ENCODE measurements at regions not wholly inside any gene's neighbourhood (a gene's known extent, or its start where the extent isn't known, plus 50 kb on each side); places are given as distances from the start of the nearest gene placed in this dataset.

DNA sequence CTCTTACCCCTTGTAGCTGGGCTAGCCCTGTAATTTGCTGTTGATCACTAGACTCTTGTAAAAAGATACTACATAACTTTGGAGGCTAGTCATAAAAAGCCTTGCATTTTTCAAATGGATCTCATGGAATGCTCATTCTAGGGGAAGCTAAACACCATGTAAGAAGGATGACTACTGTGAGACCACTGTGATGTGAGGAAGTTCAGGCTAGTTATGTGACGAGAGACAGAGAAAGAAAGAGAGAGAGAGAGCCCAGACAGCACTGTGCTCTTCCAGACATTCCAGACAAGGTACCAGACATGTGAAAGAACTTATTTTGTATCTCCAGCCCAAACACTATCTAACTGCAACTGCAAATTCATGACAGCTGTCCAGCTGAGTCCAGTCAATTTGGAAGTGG, 404.6 kb upstream of the PITX2 start:
- Histone ChIP-seq H3K4me1 (ENCODE audit: control insufficient read depth, insufficient read depth, low read length) (0 out of 2 replicates have a peak, but pooled peaks cover 4% of the 10 kb centered on the region), H3K4me3 (ENCODE audit: low read depth, low read length) (no peak overlapping the region)

GRCh38 chr4:111028795-111029194, 405.9 kb upstream of the PITX2 start:
- H3K4me3 ChIP-seq (ENCODE audit: low read depth, low read length): no peak overlapping the region
- no peaks in the 10 kb centered on the region for H3K27me3 ChIP-seq (ENCODE audit: control insufficient read depth, insufficient read depth, low read length)
- no peak overlapping the region for H3K9ac ChIP-seq (ENCODE audit: low read depth, low read length)
- H3K4me1 ChIP-seq (ENCODE audit: control insufficient read depth, insufficient read depth, low read length): 0 out of 2 replicates have a peak, but pooled peaks cover 4% of the 10 kb centered on the region
- H3K27ac ChIP-seq (ENCODE audit: low read depth, low read length): no peak overlapping the region
- H3K36me3 ChIP-seq (ENCODE audit: control insufficient read depth, insufficient read depth, low read length): no peaks in the 10 kb centered on the region
- no peaks in the 10 kb centered on the region for H3K9me3 ChIP-seq (ENCODE audit: control insufficient read depth, insufficient read depth, low read length)

More for the DNA sequence above, 404.6 kb upstream of the PITX2 start:
- Histone ChIP-seq H3K9me3 (ENCODE audit: control insufficient read depth, insufficient read depth, low read length) (no peaks in the 10 kb centered on the region), H3K36me3 (ENCODE audit: control insufficient read depth, insufficient read depth, low read length) (no peaks in the 10 kb centered on the region), H3K27ac (ENCODE audit: low read depth, low read length) (no peak overlapping the region), H3K9ac (ENCODE audit: low read depth, low read length) (no peak overlapping the region), H3K27me3 (ENCODE audit: control insufficient read depth, insufficient read depth, low read length) (no peaks in the 10 kb centered on the region)

- no peaks in the 10 kb centered on the region for H3K9me3 ChIP-seq (ENCODE audit: control insufficient read depth, insufficient read depth, low read length)
- H3K27ac ChIP-seq (ENCODE audit: low read depth, low read length): no peak overlapping the region
- H3K9ac ChIP-seq (ENCODE audit: low read depth, low read length): no peak overlapping the region
- no peak overlapping the region for H3K4me3 ChIP-seq (ENCODE audit: low read depth, low read length)
- H3K27me3 ChIP-seq (ENCODE audit: control insufficient read depth, insufficient read depth, low read length): no peaks in the 10 kb centered on the region
- H3K36me3 ChIP-seq (ENCODE audit: control insufficient read depth, insufficient read depth, low read length): no peaks in the 10 kb centered on the region
- 0 out of 2 replicates have a peak, but pooled peaks cover 8% of the 10 kb centered on the region for H3K4me1 ChIP-seq (ENCODE audit: control insufficient read depth, insufficient read depth, low read length)
Measured at GRCh38 chr4:111031001-111031579, 408.2 kb upstream of the PITX2 start.

DNA sequence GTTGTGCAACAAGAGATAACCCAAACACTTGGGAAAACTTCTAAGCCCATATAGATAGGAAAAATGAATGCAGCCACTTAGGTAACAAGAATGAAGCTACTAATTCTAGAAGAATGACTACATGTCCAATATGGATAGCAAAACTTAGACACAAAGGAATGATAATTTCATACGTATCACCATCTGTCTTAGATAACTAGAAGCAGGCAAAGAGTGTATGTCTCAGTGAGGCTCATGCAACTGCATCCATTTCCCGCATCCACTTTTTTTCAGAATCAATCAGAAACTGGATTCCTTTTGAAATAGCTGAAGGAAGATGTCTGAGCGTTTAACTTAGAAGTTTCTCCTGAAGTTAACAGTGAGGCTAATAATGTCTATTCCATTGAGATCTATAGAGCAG, 408.7 kb upstream of the PITX2 start:
- Histone ChIP-seq H3K9ac (ENCODE audit: low read depth, low read length) (no peak overlapping the region), H3K4me1 (ENCODE audit: control insufficient read depth, insufficient read depth, low read length) (0 out of 2 replicates have a peak, but pooled peaks cover 6% of the 10 kb centered on the region), H3K36me3 (ENCODE audit: control insufficient read depth, insufficient read depth, low read length) (no peaks in the 10 kb centered on the region)

DNA sequence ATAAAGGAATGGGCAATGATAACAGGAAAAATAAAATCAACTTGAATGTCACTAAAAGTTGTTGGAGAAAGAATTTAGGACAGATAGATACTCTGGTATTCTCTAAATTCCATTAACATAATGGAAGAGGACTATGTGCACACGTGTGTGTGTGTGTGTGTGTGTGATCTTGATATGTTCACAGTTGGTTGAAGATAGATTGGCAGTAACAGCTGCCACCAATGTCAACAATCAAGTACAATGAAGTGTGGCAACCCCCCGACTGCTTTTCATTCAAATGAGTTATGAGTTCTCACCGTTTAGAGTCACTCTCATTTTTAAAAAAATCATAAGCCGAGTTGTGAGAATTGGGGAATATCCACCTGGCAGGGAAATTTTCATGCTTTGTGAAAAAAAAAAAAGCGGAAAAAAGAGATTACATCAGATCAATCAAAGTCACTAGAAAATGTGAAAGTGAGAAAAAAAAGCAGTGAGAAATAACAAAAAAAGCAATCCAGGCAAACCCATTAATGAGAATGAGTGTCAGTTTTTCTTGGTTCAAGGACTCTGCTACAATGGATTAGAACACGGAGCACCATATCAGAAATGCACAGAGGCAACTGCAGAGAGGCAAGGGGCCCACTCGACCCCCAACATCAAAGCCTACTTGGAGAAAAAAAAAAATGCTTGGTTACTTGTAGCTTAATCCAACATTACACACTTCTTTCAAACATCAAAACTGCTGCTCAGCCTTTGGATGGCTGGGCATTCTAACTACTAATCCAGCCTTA, 414.9 kb upstream of the PITX2 start:
- H3K9ac ChIP-seq (ENCODE audit: low read depth, low read length): no peak overlapping the region
- peaks cover 14% of the 10 kb centered on the region; the same call in 1 of the 2 replicates for H3K4me1 ChIP-seq (ENCODE audit: control insufficient read depth, insufficient read depth, low read length)
- H3K27ac ChIP-seq (ENCODE audit: low read depth, low read length): no peak overlapping the region

More for the DNA sequence above, 408.7 kb upstream of the PITX2 start:
- Histone ChIP-seq H3K27me3 (ENCODE audit: control insufficient read depth, insufficient read depth, low read length) (no peaks in the 10 kb centered on the region), H3K27ac (ENCODE audit: low read depth, low read length) (no peak overlapping the region), H3K4me3 (ENCODE audit: low read depth, low read length) (no peak overlapping the region), H3K9me3 (ENCODE audit: control insufficient read depth, insufficient read depth, low read length) (no peaks in the 10 kb centered on the region)

GRCh38 chr4:111040904-111041303, 418.0 kb upstream of the PITX2 start:
- Histone ChIP-seq H3K9ac (ENCODE audit: low read depth, low read length) (no peak overlapping the region), H3K36me3 (ENCODE audit: control insufficient read depth, insufficient read depth, low read length) (no peaks in the 10 kb centered on the region), H3K4me3 (ENCODE audit: low read depth, low read length) (no peak overlapping the region), H3K27ac (ENCODE audit: low read depth, low read length) (no peak overlapping the region), H3K27me3 (ENCODE audit: control insufficient read depth, insufficient read depth, low read length) (no peaks in the 10 kb centered on the region), H3K4me1 (ENCODE audit: control insufficient read depth, insufficient read depth, low read length) (peaks cover 12% of the 10 kb centered on the region; the same call in 1 of the 2 replicates), H3K9me3 (ENCODE audit: control insufficient read depth, insufficient read depth, low read length) (no peaks in the 10 kb centered on the region)

More for the DNA sequence above, 414.9 kb upstream of the PITX2 start:
- no peaks in the 10 kb centered on the region for H3K36me3 ChIP-seq (ENCODE audit: control insufficient read depth, insufficient read depth, low read length)
- no peaks in the 10 kb centered on the region for H3K27me3 ChIP-seq (ENCODE audit: control insufficient read depth, insufficient read depth, low read length)
- no peak overlapping the region for H3K4me3 ChIP-seq (ENCODE audit: low read depth, low read length)
- no peaks in the 10 kb centered on the region for H3K9me3 ChIP-seq (ENCODE audit: control insufficient read depth, insufficient read depth, low read length)

DNA sequence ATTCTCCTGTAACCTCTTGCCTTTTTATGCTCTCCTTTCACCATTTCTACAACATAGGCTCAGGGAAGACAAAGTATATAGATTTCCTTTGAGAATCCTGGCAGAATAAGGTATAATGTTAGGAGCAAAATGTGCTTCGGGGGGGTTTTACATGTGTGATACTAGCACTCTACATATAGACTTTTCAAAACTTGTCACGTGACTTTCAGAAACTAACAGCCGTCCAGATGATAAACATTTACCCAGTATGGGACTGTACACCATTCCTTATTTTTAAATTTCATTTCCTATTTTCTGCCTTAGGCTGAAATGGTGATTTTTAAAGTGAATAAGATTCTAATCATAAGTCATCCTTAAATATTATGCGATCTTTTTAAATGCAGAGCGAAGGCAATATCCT, 420.4 kb upstream of the PITX2 start:
- Histone ChIP-seq H3K9ac (ENCODE audit: low read depth, low read length) (no peak overlapping the region), H3K9me3 (ENCODE audit: control insufficient read depth, insufficient read depth, low read length) (no peaks in the 10 kb centered on the region), H3K4me3 (ENCODE audit: low read depth, low read length) (no peak overlapping the region), H3K36me3 (ENCODE audit: control insufficient read depth, insufficient read depth, low read length) (no peaks in the 10 kb centered on the region), H3K4me1 (ENCODE audit: control insufficient read depth, insufficient read depth, low read length) (peaks cover 12% of the 10 kb centered on the region; the same call in 1 of the 2 replicates), H3K27me3 (ENCODE audit: control insufficient read depth, insufficient read depth, low read length) (no peaks in the 10 kb centered on the region), H3K27ac (ENCODE audit: low read depth, low read length) (no peak overlapping the region)

DNA sequence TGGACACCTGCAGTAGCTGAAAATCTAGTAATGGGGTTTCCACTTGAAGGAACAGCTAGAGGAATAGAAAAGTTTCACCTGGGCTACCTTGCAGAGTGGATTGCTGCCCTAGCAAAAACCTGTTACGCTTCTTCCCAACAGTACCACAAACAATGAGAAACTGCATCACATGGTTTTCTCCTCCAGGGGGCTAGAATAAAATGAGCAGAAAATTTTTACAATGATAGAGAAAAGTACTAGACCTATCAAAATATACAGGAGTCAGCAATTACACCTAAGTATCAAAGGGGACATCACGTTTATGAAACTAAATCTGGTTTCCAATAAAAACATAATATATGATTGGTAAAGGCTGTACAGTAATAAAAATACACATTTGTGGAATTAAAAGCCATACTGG, 423.1 kb upstream of the PITX2 start:
- H3K27me3 ChIP-seq (ENCODE audit: control insufficient read depth, insufficient read depth, low read length): no peaks in the 10 kb centered on the region
- H3K4me1 ChIP-seq (ENCODE audit: control insufficient read depth, insufficient read depth, low read length): peaks cover 12% of the 10 kb centered on the region; the same call in 1 of the 2 replicates
- no peaks in the 10 kb centered on the region for H3K9me3 ChIP-seq (ENCODE audit: control insufficient read depth, insufficient read depth, low read length)
- H3K36me3 ChIP-seq (ENCODE audit: control insufficient read depth, insufficient read depth, low read length): no peaks in the 10 kb centered on the region
- H3K27ac ChIP-seq (ENCODE audit: low read depth, low read length): no peak overlapping the region
- H3K4me3 ChIP-seq (ENCODE audit: low read depth, low read length): no peak overlapping the region
- no peak overlapping the region for H3K9ac ChIP-seq (ENCODE audit: low read depth, low read length)

GRCh38 chr4:111046811-111047210, 423.9 kb upstream of the PITX2 start:
- no peaks in the 10 kb centered on the region for H3K36me3 ChIP-seq (ENCODE audit: control insufficient read depth, insufficient read depth, low read length)
- H3K9ac ChIP-seq (ENCODE audit: low read depth, low read length): no peak overlapping the region
- no peak overlapping the region for H3K27ac ChIP-seq (ENCODE audit: low read depth, low read length)
- H3K27me3 ChIP-seq (ENCODE audit: control insufficient read depth, insufficient read depth, low read length): no peaks in the 10 kb centered on the region
- H3K9me3 ChIP-seq (ENCODE audit: control insufficient read depth, insufficient read depth, low read length): no peaks in the 10 kb centered on the region
- peaks cover 11% of the 10 kb centered on the region; the same call in 1 of the 2 replicates for H3K4me1 ChIP-seq (ENCODE audit: control insufficient read depth, insufficient read depth, low read length)
- no peak overlapping the region for H3K4me3 ChIP-seq (ENCODE audit: low read depth, low read length)

GRCh38 chr4:111048316-111048715, 425.4 kb upstream of the PITX2 start:
- Histone ChIP-seq H3K36me3 (ENCODE audit: control insufficient read depth, insufficient read depth, low read length) (no peaks in the 10 kb centered on the region), H3K27ac (ENCODE audit: low read depth, low read length) (no peak overlapping the region), H3K9me3 (ENCODE audit: control insufficient read depth, insufficient read depth, low read length) (no peaks in the 10 kb centered on the region), H3K4me1 (ENCODE audit: control insufficient read depth, insufficient read depth, low read length) (no peaks in the 10 kb centered on the region), H3K9ac (ENCODE audit: low read depth, low read length) (no peak overlapping the region), H3K27me3 (ENCODE audit: control insufficient read depth, insufficient read depth, low read length) (no peaks in the 10 kb centered on the region), H3K4me3 (ENCODE audit: low read depth, low read length) (no peak overlapping the region)

DNA sequence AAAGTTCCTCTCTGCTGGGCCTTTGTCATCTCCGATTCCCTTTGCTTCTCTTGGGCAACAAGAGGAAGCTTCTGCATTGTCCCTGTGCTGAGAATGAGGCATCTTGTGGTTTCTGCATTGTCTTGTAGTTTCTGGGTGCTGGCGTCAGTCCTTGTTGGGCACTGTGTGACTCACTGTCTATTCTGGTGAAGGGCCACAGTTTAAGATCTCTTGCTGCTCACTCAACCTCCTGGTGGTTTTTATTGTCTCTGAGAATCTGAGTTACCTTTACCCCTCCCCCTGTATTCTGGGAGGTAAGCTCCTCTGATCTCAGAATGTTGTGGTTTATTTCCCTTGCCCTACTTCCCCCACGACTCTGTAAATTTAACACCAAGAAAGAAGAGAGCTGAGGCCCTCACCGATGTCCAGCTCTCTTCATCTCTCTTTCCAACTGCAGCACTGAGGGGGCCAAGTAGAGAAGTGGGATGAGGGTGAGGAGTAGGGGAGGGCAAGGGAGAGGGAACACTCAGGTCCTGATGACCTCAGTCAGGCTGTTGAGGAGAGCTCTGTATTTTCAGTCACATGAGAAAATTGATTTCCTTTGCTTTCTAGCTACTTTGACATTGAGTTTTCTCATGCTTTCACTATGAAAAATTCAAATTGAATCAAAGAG, 441.6 kb upstream of the PITX2 start:
- Histone ChIP-seq H3K9ac (ENCODE audit: low read depth, low read length) (no peak overlapping the region), H3K9me3 (ENCODE audit: control insufficient read depth, insufficient read depth, low read length) (no peaks in the 10 kb centered on the region), H3K27ac (ENCODE audit: low read depth, low read length) (peak overlapping the region; percentile 77), H3K4me3 (ENCODE audit: low read depth, low read length) (no peak overlapping the region), H3K36me3 (ENCODE audit: control insufficient read depth, insufficient read depth, low read length) (no peaks in the 10 kb centered on the region), H3K4me1 (ENCODE audit: control insufficient read depth, insufficient read depth, low read length) (peaks cover 9% of the 10 kb centered on the region), H3K27me3 (ENCODE audit: control insufficient read depth, insufficient read depth, low read length) (no peaks in the 10 kb centered on the region)

Data from HUES48 (cell line).